ENCODE measurements at regions not wholly inside any gene's neighbourhood (a gene's known extent, or its start where the extent isn't known, plus 50 kb on each side); places are given as distances from the start of the nearest gene placed in this dataset.

DNA sequence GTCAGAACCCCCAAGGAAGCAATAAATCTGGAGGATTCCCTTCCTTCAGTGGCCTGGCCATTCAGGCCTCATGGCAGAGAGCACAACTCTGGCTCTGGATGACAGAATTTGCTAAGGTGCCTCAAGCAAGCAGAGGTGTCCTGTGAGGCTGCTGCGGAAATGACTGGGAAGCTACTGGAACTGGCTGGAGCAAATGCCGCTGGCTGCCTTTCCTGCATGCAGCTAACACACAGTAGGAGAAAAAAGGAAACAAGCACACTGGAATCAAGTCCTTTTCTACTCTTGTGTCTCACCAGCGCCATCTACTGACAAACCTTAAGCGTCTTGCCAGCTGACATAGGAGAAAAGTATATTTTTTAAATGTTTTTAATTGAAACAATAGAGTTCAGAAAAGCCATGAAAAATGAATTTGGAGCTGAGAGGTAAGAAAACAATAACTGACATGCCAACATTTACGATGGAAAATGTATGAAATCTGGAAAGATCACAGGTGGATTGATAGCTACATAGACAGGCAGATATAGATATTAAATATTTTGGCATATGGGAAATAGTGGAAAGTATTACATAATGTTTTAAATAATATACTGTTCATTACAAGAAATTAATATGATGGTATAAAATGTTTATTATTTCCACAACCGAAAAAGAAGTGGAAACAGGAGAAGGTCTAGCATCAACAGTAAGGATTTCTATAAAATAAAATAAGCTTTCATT, 951.6 kb downstream of the ANKRD7 start:
- no peaks in the 10 kb centered on the region for H3K9me3 ChIP-seq
- no peak overlapping the region for H3K27ac ChIP-seq
- no peak overlapping the region for H3K4me3 ChIP-seq (ENCODE audit: low read depth in 1 of 2, low read length in 1 of 2)

DNA sequence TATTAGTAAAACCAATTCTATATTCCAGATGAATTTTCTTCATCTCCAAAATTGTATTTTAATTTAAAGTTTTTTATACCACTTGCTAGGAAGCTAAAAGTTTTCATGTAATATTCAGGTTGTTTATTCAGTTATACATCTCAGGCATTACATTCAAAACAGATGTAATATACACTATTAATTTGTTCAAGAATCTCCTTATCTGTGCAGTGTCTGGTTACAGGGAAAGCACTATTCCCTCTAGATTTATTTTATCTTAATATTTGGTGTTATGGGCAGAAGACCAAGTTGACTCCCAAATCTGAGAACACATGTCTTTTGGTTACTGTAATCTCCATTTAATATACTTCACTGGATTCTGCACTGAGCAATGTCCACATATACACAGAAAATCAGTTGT, 953.4 kb downstream of the ANKRD7 start:
- H3K27ac ChIP-seq, result no peak overlapping the region
- TF ChIP-seq, protein P1, sequence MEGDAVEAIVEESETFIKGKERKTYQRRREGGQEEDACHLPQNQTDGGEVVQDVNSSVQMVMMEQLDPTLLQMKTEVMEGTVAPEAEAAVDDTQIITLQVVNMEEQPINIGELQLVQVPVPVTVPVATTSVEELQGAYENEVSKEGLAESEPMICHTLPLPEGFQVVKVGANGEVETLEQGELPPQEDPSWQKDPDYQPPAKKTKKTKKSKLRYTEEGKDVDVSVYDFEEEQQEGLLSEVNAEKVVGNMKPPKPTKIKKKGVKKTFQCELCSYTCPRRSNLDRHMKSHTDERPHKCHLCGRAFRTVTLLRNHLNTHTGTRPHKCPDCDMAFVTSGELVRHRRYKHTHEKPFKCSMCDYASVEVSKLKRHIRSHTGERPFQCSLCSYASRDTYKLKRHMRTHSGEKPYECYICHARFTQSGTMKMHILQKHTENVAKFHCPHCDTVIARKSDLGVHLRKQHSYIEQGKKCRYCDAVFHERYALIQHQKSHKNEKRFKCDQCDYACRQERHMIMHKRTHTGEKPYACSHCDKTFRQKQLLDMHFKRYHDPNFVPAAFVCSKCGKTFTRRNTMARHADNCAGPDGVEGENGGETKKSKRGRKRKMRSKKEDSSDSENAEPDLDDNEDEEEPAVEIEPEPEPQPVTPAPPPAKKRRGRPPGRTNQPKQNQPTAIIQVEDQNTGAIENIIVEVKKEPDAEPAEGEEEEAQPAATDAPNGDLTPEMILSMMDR (IDR thresholded peaks at IDR 0.05), result no peak
- H3K9me3 ChIP-seq, result no peaks in the 10 kb centered on the region
- no peaks in the 10 kb centered on the region for H3K27me3 ChIP-seq
- no peak overlapping the region for H3K4me3 ChIP-seq (ENCODE audit: low read depth in 1 of 2, low read length in 1 of 2)
- H3K4me1 ChIP-seq (ENCODE audit: control insufficient read depth in 1 of 2, insufficient read depth in 1 of 2, low read depth in 1 of 2, low read length in 1 of 2), result no peaks in the 10 kb centered on the region
- H3K36me3 ChIP-seq, result no peaks in the 10 kb centered on the region

More for the DNA sequence above, 951.6 kb downstream of the ANKRD7 start:
- Histone ChIP-seq H3K4me1 (ENCODE audit: control insufficient read depth in 1 of 2, insufficient read depth in 1 of 2, low read depth in 1 of 2, low read length in 1 of 2) (no peaks in the 10 kb centered on the region), H3K27me3 (no peaks in the 10 kb centered on the region), H3K36me3 (no peaks in the 10 kb centered on the region)
- TF ChIP-seq, protein P1 (IDR thresholded peaks at IDR 0.05), result no peak

DNA sequence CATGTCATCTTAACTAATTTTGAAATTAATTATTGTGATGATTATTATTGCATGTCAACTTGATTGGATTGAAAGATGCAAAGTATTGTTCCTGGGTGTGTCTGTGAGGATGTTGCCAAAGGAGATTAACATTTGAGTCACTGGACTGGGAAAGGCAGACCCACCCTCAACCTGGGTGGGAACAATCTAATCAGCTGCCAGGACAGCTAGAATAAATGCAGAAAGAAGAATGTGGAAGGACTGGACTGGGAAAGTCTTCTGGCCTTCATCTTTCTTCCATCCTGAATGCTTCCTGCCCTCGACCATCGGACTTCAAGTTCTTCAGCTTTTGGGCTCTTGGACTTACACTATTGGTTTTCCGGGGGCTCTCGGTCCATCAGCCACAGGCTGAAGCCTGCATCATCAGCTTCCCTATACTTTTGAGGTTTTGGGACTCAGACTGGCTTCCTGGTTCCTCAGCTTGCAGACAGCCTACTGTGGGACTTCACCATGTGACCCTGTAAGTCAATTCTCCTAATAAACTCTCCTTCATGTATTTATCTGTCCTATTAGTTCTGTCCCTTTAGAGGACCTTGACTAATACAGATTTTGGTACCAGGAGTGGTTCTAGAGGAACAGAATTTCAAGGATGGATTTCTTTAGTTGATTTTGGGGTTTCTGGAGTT, 959.8 kb downstream of the ANKRD7 start:
- Histone ChIP-seq H3K36me3 (no peaks in the 10 kb centered on the region), H3K27ac (no peak overlapping the region), H3K27me3 (no peaks in the 10 kb centered on the region), H3K9me3 (no peaks in the 10 kb centered on the region), H3K4me1 (ENCODE audit: control insufficient read depth in 1 of 2, insufficient read depth in 1 of 2, low read depth in 1 of 2, low read length in 1 of 2) (no peaks in the 10 kb centered on the region), H3K4me3 (ENCODE audit: low read depth in 1 of 2, low read length in 1 of 2) (no peak overlapping the region)
- TF ChIP-seq, protein P1 (IDR thresholded peaks at IDR 0.05), result no peak

DNA sequence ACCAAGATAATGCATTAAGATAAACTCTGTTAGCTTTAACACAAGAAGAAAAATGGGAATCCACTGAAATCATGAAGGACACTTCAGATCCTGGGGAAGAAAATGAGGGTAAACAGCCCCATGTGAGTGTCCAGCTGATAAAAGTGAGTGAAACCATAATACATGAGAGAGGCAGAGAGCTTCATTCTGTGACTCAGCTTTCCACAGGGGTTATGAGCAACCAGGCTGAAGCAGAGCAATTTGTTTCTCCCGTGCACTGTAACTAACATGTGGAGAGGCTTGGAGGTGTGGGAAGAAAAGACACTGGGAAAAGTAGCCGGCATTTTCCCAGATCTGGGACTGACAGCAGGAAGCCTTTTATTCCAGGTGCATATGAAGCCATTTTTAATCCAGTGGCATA, 971.7 kb downstream of the ANKRD7 start:
- Histone ChIP-seq H3K4me3 (ENCODE audit: low read depth in 1 of 2, low read length in 1 of 2) (no peak overlapping the region), H3K9me3 (no peaks in the 10 kb centered on the region), H3K27ac (no peak overlapping the region), H3K36me3 (no peaks in the 10 kb centered on the region), H3K4me1 (ENCODE audit: control insufficient read depth in 1 of 2, insufficient read depth in 1 of 2, low read depth in 1 of 2, low read length in 1 of 2) (no peaks in the 10 kb centered on the region), H3K27me3 (no peaks in the 10 kb centered on the region)
- TF ChIP-seq, protein P1 (IDR thresholded peaks at IDR 0.05), result no peak

DNA sequence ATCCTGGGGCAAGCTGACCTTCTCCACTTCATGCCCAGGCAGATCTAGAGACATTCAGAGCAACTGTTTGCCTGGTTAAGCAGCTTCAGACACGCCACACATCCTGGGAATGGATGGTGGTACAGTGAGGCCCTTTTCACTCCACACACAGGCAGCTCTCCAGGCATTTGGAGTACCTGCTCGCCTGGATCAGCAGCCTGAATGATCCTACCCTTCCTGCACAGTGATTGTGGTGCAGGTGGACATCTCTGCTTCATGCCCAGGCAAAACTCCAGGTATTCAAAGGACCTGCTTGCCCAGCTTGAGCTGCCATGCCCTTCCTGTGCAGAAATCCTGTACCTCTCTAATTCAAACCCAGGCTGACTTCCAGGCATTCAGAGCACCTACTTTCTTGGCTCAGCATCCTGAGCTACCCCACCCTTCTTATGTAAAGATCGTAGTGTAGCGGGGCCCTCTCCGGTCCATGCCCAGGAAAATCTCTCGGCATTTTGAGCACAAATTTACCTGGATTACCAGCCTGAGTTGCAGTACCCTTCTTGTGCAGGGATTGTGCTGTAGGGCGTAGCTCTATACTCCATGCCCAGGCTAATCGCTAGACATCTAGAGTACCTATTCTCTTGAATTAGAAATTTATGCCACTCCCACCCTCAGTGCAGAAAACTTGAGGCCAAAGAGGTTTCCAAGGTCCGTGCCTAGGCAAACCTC, 972.8 kb downstream of the ANKRD7 start:
- no peaks in the 10 kb centered on the region for H3K4me1 ChIP-seq (ENCODE audit: control insufficient read depth in 1 of 2, insufficient read depth in 1 of 2, low read depth in 1 of 2, low read length in 1 of 2)
- H3K27me3 ChIP-seq, result no peaks in the 10 kb centered on the region
- no peak overlapping the region for H3K27ac ChIP-seq
- TF ChIP-seq, protein P1 (IDR thresholded peaks at IDR 0.05), result no peak
- H3K36me3 ChIP-seq, result no peaks in the 10 kb centered on the region
- no peak overlapping the region for H3K4me3 ChIP-seq (ENCODE audit: low read depth in 1 of 2, low read length in 1 of 2)
- H3K9me3 ChIP-seq, result no peaks in the 10 kb centered on the region

Data from neutrophil (primary cell).